Endothelial cell of umbilical vein (primary cell): ENCODE measurements at regions not wholly inside any gene's neighbourhood (a gene's known extent, or its start where the extent isn't known, plus 50 kb on each side); places are given as distances from the start of the nearest gene placed in this dataset.

Experiments
- BruUV-seq: library from RNA; stranded (reverse); fragments of 400-500 nt; replicated peaks from 2 replicates; lab custom pipeline; 2021; lab: Mats Ljungman, UMichigan
- CTCF ChIA-PET: fragments of 300-600, 350-600 bp; sonication (Branson Sonifier 250); formaldehyde crosslinking; loops from one replicate; lab custom pipeline; 2021; ENCODE audit warnings: antibody characterized with exemption, inconsistent platforms; lab: Charles Lee
- POLR2A ChIA-PET: fragments of 300-600, 350-600 bp; sonication (Branson Sonifier 250); formaldehyde crosslinking; loops from one replicate; lab custom pipeline; 2021; ENCODE audit warnings: antibody characterized with exemption, inconsistent platforms; lab: Charles Lee
- DNase-seq: peaks from one replicate; pipeline ENCODE4 v3.0.0-alpha.2; 2011; ENCODE audit warnings: low read depth, low spot score
- FAIRE-seq: peaks from 2 replicates; lab custom pipeline; 2011; peaks lifted over from hg19 to GRCh38; lab: Jason Lieb, UNC
- H2AFZ ChIP-seq: 2 replicates; pipeline ENCODE4 v1.6.0; 2012; ENCODE audit warnings: low read depth, low read length, control low read depth, inconsistent platforms
- H3K27ac ChIP-seq: 2 replicates; pipeline ENCODE4 v1.5.1; 2011; ENCODE audit warnings: low read depth, mild to moderate bottlenecking, control low read depth, low read length, moderate library complexity; ENCODE audit not compliant: insufficient read depth
- H3K27me3 ChIP-seq, 2 experiments: 2 replicates each; pipeline versions ENCODE4 v1.6.0 to v1.6.1; 2011; ENCODE audit warnings: low read length in 2 of 2, mixed read lengths in 1 of 2; ENCODE audit not compliant: control insufficient read depth in 2 of 2, insufficient read depth in 2 of 2
- H3K36me3 ChIP-seq, 2 experiments: 2 replicates in 1 of 2; 3 replicates in 1 of 2; pipeline ENCODE4 v1.5.1; 2011; ENCODE audit warnings: low read length in 2 of 2, mild to moderate bottlenecking in 1 of 2, moderate library complexity in 1 of 2; ENCODE audit not compliant: control insufficient read depth in 2 of 2, insufficient read depth in 2 of 2; ENCODE audit errors: extremely low read depth in 1 of 2
- H3K4me1 ChIP-seq: 3 replicates; pipeline ENCODE4 v1.5.1; 2011; ENCODE audit warnings: mild to moderate bottlenecking, low read length; ENCODE audit not compliant: control insufficient read depth, insufficient read depth; ENCODE audit errors: extremely low read depth
- H3K4me2 ChIP-seq: 2 replicates; pipeline ENCODE4 v1.6.1; 2011; ENCODE audit warnings: low read length, control low read depth, mixed read lengths; ENCODE audit not compliant: insufficient read depth
- H3K4me3 ChIP-seq, 3 experiments: fragments of 200-600 bp in 1 of 3; sonication (generic), shearing (Covaris generic) in 1 of 3; replicated peaks in 1 of 3; 2 replicates each; pipeline ENCODE4 v1.5.1; 2011 to 2016; ENCODE audit warnings: control low read depth in 3 of 3, low read length in 3 of 3, mild to moderate bottlenecking in 2 of 3, inconsistent platforms in 1 of 3, low read depth in 1 of 3, moderate library complexity in 1 of 3; ENCODE audit not compliant: insufficient read depth in 1 of 3
- H3K79me2 ChIP-seq: 2 replicates; pipeline ENCODE4 v1.6.0; 2012; ENCODE audit warnings: low read length, inconsistent platforms; ENCODE audit not compliant: control insufficient read depth, insufficient read depth
- H3K9ac ChIP-seq: replicated peaks from 2 replicates; pipeline ENCODE3; 2011; ENCODE audit warnings: low read length, control low read depth; ENCODE audit not compliant: insufficient read depth; ENCODE audit errors: extremely low read depth
- H3K9me1 ChIP-seq: replicated peaks from 3 replicates; pipeline ENCODE4 v1.6.0; 2011; ENCODE audit warnings: mild to moderate bottlenecking, low read length; ENCODE audit not compliant: control insufficient read depth, insufficient read depth; ENCODE audit errors: extremely low read depth
- H3K9me3 ChIP-seq: replicated peaks from 2 replicates; pipeline ENCODE4 v1.5.1; 2012; ENCODE audit warnings: low read length, inconsistent platforms; ENCODE audit not compliant: control insufficient read depth, insufficient read depth
- H4K20me1 ChIP-seq: replicated peaks from 2 replicates; pipeline ENCODE3; 2011; ENCODE audit warnings: mild to moderate bottlenecking, low read length; ENCODE audit not compliant: control insufficient read depth, insufficient read depth; ENCODE audit errors: extremely low read depth
- EZH2 ChIP-seq: IDR thresholded peaks from 2 replicates; pipeline ENCODE4 v1.6.1; 2012; ENCODE audit warnings: borderline replicate concordance, low read depth, mild to moderate bottlenecking, moderate library complexity, low read length, inconsistent platforms; ENCODE audit not compliant: severe bottlenecking
- FOS ChIP-seq: IDR thresholded peaks from 2 replicates; pipeline ENCODE4 v1.6.1; 2011; ENCODE audit warnings: mild to moderate bottlenecking, low read length, moderate library complexity, borderline replicate concordance; ENCODE audit not compliant: insufficient read depth
- GATA2 ChIP-seq: IDR thresholded peaks from 2 replicates; pipeline ENCODE4 v1.7.0; 2011; ENCODE audit warnings: low read depth, mild to moderate bottlenecking, moderate library complexity, mixed read lengths, low read length; ENCODE audit not compliant: insufficient read length, insufficient read depth
- JUN ChIP-seq: IDR thresholded peaks from 2 replicates; pipeline ENCODE4 v1.6.1; 2011; ENCODE audit warnings: borderline replicate concordance, low read depth; ENCODE audit not compliant: insufficient read length, insufficient read depth
- MYC ChIP-seq: IDR thresholded peaks from one replicate; pipeline ENCODE4 v1.6.1; 2011; ENCODE audit warnings: mild to moderate bottlenecking, low read depth, low read length
- POLR2A ChIP-seq: IDR thresholded peaks from 2 replicates; pipeline ENCODE4 v1.6.1; 2012; ENCODE audit warnings: low read depth, mild to moderate bottlenecking, control low read depth, low read length
- POLR2AphosphoS5 ChIP-seq: IDR thresholded peaks from 2 replicates; pipeline ENCODE4 v1.6.1; 2012; ENCODE audit warnings: low read depth, mild to moderate bottlenecking, control low read depth, low read length, moderate library complexity; ENCODE audit not compliant: insufficient read depth
- dilution Hi-C: fragments of 300-500 bp; cut with MboI; formaldehyde crosslinking; loops from one replicate; pipeline ENCODE4 v1.15.0; 2019; ENCODE audit warnings: low sequenced_read_pairs; ENCODE audit not compliant: extremely low pct_ligation_motif_present
- intact Hi-C: fragments of 100-400 bp; cut with micrococcal nuclease; formaldehyde crosslinking; loops from one replicate; pipeline ENCODE4 v1.10.0; 2022
- TF ChIP-seq, protein P1 (sequence below), 2 donors: IDR thresholded peaks; 1 replicate in 1 of 2; 2 replicates in 1 of 2; pipeline ENCODE4 v1.5.1; 2011; ENCODE audit warnings: low read length in 2 of 2, mild to moderate bottlenecking in 2 of 2, moderate library complexity in 2 of 2, control low read depth in 1 of 2, inconsistent platforms in 1 of 2, low read depth in 1 of 2; ENCODE audit not compliant: insufficient read depth in 1 of 2; ENCODE audit errors: extremely low read depth in 1 of 2
- TF ChIP-seq, protein P2 (sequence below): IDR thresholded peaks from 2 replicates; pipeline ENCODE4 v1.6.1; 2011; ENCODE audit not compliant: insufficient read depth, insufficient read length

GRCh38 chr2:90077948-90078347, 1386.5 kb downstream of the RPIA start:
- FAIRE-seq = no peak
- no TSS peak for BruUV-seq
- TF ChIP-seq JUN = no peak
- TF ChIP-seq, protein P1, sequence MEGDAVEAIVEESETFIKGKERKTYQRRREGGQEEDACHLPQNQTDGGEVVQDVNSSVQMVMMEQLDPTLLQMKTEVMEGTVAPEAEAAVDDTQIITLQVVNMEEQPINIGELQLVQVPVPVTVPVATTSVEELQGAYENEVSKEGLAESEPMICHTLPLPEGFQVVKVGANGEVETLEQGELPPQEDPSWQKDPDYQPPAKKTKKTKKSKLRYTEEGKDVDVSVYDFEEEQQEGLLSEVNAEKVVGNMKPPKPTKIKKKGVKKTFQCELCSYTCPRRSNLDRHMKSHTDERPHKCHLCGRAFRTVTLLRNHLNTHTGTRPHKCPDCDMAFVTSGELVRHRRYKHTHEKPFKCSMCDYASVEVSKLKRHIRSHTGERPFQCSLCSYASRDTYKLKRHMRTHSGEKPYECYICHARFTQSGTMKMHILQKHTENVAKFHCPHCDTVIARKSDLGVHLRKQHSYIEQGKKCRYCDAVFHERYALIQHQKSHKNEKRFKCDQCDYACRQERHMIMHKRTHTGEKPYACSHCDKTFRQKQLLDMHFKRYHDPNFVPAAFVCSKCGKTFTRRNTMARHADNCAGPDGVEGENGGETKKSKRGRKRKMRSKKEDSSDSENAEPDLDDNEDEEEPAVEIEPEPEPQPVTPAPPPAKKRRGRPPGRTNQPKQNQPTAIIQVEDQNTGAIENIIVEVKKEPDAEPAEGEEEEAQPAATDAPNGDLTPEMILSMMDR (IDR thresholded peaks at IDR 0.05; ENCODE audit: extremely low read depth in 1 of 2, insufficient read depth in 1 of 2, low read depth in 1 of 2, low read length in 2 of 2) = no peak
- no peak for TF ChIP-seq EZH2
- no peak for TF ChIP-seq MYC
- TF ChIP-seq FOS = no peak
- TF ChIP-seq POLR2AphosphoS5 = no peak
- TF ChIP-seq GATA2 = no peak
- TF ChIP-seq POLR2A = no peak
- TF ChIP-seq, protein P2, sequence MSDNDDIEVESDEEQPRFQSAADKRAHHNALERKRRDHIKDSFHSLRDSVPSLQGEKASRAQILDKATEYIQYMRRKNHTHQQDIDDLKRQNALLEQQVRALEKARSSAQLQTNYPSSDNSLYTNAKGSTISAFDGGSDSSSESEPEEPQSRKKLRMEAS = no peak
- dilution Hi-C loops = no loop called here
- H2AFZ ChIP-seq = no peak overlapping the region
- no peak for DNase-seq
- no peak overlapping the region for H3K4me2 ChIP-seq
- no peaks in the 10 kb centered on the region for H4K20me1 ChIP-seq
- no peaks in the 10 kb centered on the region for H3K36me3 ChIP-seq
- H3K27me3 ChIP-seq = no peaks in the 10 kb centered on the region
- no peak overlapping the region for H3K4me3 ChIP-seq
- CTCF ChIA-PET = no interaction called here
- intact Hi-C loops = no loop called here
- H3K4me1 ChIP-seq = no peaks in the 10 kb centered on the region
- no peaks in the 10 kb centered on the region for H3K79me2 ChIP-seq
- H3K9me3 ChIP-seq = no peaks in the 10 kb centered on the region
- no peak overlapping the region for H3K27ac ChIP-seq
- H3K9ac ChIP-seq = no peak overlapping the region
- H3K9me1 ChIP-seq = no peaks in the 10 kb centered on the region
- POLR2A ChIA-PET = no interaction called here
